GM12892 (cell line): ENCODE measurements at regions not wholly inside any gene's neighbourhood (a gene's known extent, or its start where the extent isn't known, plus 50 kb on each side); places are given as distances from the start of the nearest gene placed in this dataset.

Experiments
- DNase-seq: peaks from one replicate; pipeline ENCODE4 v3.0.0; 2011; ENCODE audit not compliant: insufficient read length
- FAIRE-seq: peaks from 2 replicates; lab custom pipeline; 2011; peaks lifted over from hg19 to GRCh38; lab: Jason Lieb, UNC
- POLR2A ChIP-seq: IDR thresholded peaks from 2 replicates; pipeline ENCODE4 v1.6.1; 2011; ENCODE audit warnings: low read depth, low read length, control low read depth
- POLR2AphosphoS5 ChIP-seq: IDR thresholded peaks from 2 replicates; pipeline ENCODE4 v1.6.1; 2011; ENCODE audit warnings: low read depth, low read length, control low read depth
- TAF1 ChIP-seq: IDR thresholded peaks from 2 replicates; pipeline ENCODE4 v1.6.1; 2011; ENCODE audit warnings: low read depth, mild to moderate bottlenecking, control low read depth, low read length, borderline replicate concordance

GRCh38 chrX:69082055-69082752 lies 83.0 kb downstream of the PJA1 start:
- DNase-seq (no peak), FAIRE-seq (no peak)
- TF ChIP-seq POLR2AphosphoS5 (no peak), TAF1 (no peak), POLR2A (no peak)

GRCh38 chrX:69080855-69081465 lies 84.3 kb downstream of the PJA1 start:
- no peak for FAIRE-seq
- TF ChIP-seq POLR2A (no peak), TAF1 (no peak), POLR2AphosphoS5 (no peak)
- DNase-seq: no peak

- DNase-seq: no peak
- no peak for TF ChIP-seq TAF1
- no peak for TF ChIP-seq POLR2A
- no peak for FAIRE-seq
Measured at GRCh38 chrX:69079268-69079667, 86.0 kb downstream of the PJA1 start.

- no peak for TF ChIP-seq POLR2AphosphoS5
- TF ChIP-seq POLR2A: no peak
- TF ChIP-seq TAF1: no peak
- no peak for FAIRE-seq
- DNase-seq: no peak
Measured at GRCh38 chrX:69077895-69078455, 87.3 kb downstream of the PJA1 start.

GRCh38 chrX:69076088-69076487 lies 89.2 kb downstream of the PJA1 start:
- FAIRE-seq (no peak), DNase-seq (no peak)
- no peak for TF ChIP-seq POLR2AphosphoS5
- TF ChIP-seq POLR2A: no peak
- TF ChIP-seq TAF1: no peak

GRCh38 chrX:69074726-69075125 lies 90.5 kb downstream of the PJA1 start:
- DNase-seq: no peak
- FAIRE-seq: no peak
- TF ChIP-seq POLR2AphosphoS5 (no peak), POLR2A (no peak), TAF1 (no peak)

GRCh38 chrX:69073721-69074120 lies 91.5 kb downstream of the PJA1 start:
- TF ChIP-seq POLR2A (no peak), TAF1 (no peak), POLR2AphosphoS5 (no peak)
- FAIRE-seq: no peak

GRCh38 chrX:69073241-69073640 lies 92.0 kb downstream of the PJA1 start:
- FAIRE-seq: no peak
- no peak for DNase-seq
- TF ChIP-seq POLR2A: no peak
- TF ChIP-seq TAF1: no peak
- no peak for TF ChIP-seq POLR2AphosphoS5

More at GRCh38 chrX:69073721-69074120, 91.5 kb downstream of the PJA1 start:
- no peak for DNase-seq

GRCh38 chrX:69072486-69073006 lies 92.7 kb downstream of the PJA1 start:
- FAIRE-seq: no peak
- no peak for DNase-seq
- TF ChIP-seq POLR2A (no peak), TAF1 (no peak)

- no peak for TF ChIP-seq POLR2AphosphoS5
- no peak for TF ChIP-seq TAF1
- TF ChIP-seq POLR2A: no peak
- DNase-seq: no peak
- FAIRE-seq: no peak
Measured at GRCh38 chrX:69070949-69071650, 94.2 kb downstream of the PJA1 start.

- TF ChIP-seq POLR2AphosphoS5: no peak
- no peak for TF ChIP-seq TAF1
- no peak for TF ChIP-seq POLR2A
- no peak for DNase-seq
- FAIRE-seq: no peak
Measured at GRCh38 chrX:69069876-69070275, 95.4 kb downstream of the PJA1 start.

- TF ChIP-seq TAF1 (no peak), POLR2A (no peak), POLR2AphosphoS5 (no peak)
- no peak for FAIRE-seq
- DNase-seq: no peak
Measured at GRCh38 chrX:69069086-69069445, 96.2 kb downstream of the PJA1 start.
